H1 (cell line): ENCODE measurements at regions not wholly inside any gene's neighbourhood (a gene's known extent, or its start where the extent isn't known, plus 50 kb on each side); places are given as distances from the start of the nearest gene placed in this dataset.

Source experiments
- CTCF ChIA-PET: fragments of 300-600 bp; sonication (Branson Sonifier 250); formaldehyde crosslinking; loops from one replicate; lab custom pipeline; 2021; ENCODE audit not compliant: partially characterized antibody; lab: Charles Lee
- POLR2A ChIA-PET: fragments of 300-600 bp; sonication (Branson Sonifier 250); formaldehyde crosslinking; loops from one replicate; lab custom pipeline; 2021; ENCODE audit warnings: inconsistent platforms; ENCODE audit not compliant: partially characterized antibody; lab: Charles Lee
- DNase-seq, 2 experiments: peaks; one replicate each; pipeline versions ENCODE4 v3.0.0 to v3.0.0-alpha.2; 2010 to 2022; ENCODE audit warnings: low spot score in 2 of 2, low read depth in 1 of 2, mixed read lengths in 1 of 2
- FAIRE-seq: peaks from 2 replicates; lab custom pipeline; 2011; peaks lifted over from hg19 to GRCh38; lab: Jason Lieb, UNC
- H2AFZ ChIP-seq: 2 replicates; pipeline ENCODE4 v1.8.1; 2012; ENCODE audit warnings: low read length, inconsistent platforms
- H2AK5ac ChIP-seq: 2 replicates; pipeline ENCODE4 v1.6.1; 2013; ENCODE audit warnings: low read depth, low read length
- H2BK120ac ChIP-seq: replicated peaks from 2 replicates; pipeline ENCODE3; 2013; ENCODE audit warnings: low read depth, low read length, inconsistent platforms
- H2BK12ac ChIP-seq: 2 replicates; pipeline ENCODE4 v1.6.1; 2013; ENCODE audit warnings: low read depth, low read length
- H2BK15ac ChIP-seq: 2 replicates; pipeline ENCODE4 v1.6.1; 2013; ENCODE audit warnings: low read length
- H2BK20ac ChIP-seq: 2 replicates; pipeline ENCODE4 v1.6.1; 2013; ENCODE audit warnings: low read length
- H2BK5ac ChIP-seq: 2 replicates; pipeline ENCODE4 v1.6.1; 2013; ENCODE audit warnings: low read depth, low read length
- H3K14ac ChIP-seq: 2 replicates; pipeline ENCODE4 v1.6.1; 2013; ENCODE audit warnings: inconsistent platforms; ENCODE audit not compliant: insufficient read length
- H3K18ac ChIP-seq: 2 replicates; pipeline ENCODE4 v1.6.1; 2013; ENCODE audit warnings: low read length; ENCODE audit errors: extremely low read depth
- H3K23ac ChIP-seq: 2 replicates; pipeline ENCODE4 v1.6.1; 2013; ENCODE audit warnings: inconsistent platforms; ENCODE audit not compliant: insufficient read length
- H3K23me2 ChIP-seq: 2 replicates; pipeline ENCODE4 v1.6.1; 2013; ENCODE audit warnings: low read depth, low read length
- H3K27ac ChIP-seq: 2 replicates; pipeline ENCODE4 v1.6.1; 2011; ENCODE audit warnings: low read depth, low read length, inconsistent platforms
- H3K27me3 ChIP-seq, 4 experiments: replicated peaks in 1 of 4; 1 replicate in 1 of 4; 2 replicates in 3 of 4; pipeline versions ENCODE4 v1.6.1 to v1.8.1; 2011 to 2013; ENCODE audit warnings: low read length in 3 of 4, mild to moderate bottlenecking in 3 of 4, inconsistent platforms in 2 of 4, mixed read lengths in 2 of 4, moderate library complexity in 1 of 4; ENCODE audit not compliant: control insufficient read depth in 3 of 4, insufficient read depth in 3 of 4; ENCODE audit errors: extremely low read depth in 1 of 4
- H3K36me3 ChIP-seq, 4 experiments: 2 replicates each; pipeline versions ENCODE4 v1.6.1 to v1.8.1; 2011 to 2013; ENCODE audit warnings: mild to moderate bottlenecking in 4 of 4, low read length in 3 of 4, moderate library complexity in 2 of 4, control low read depth in 1 of 4, inconsistent platforms in 1 of 4; ENCODE audit not compliant: insufficient read depth in 4 of 4, control insufficient read depth in 2 of 4
- H3K4ac ChIP-seq: replicated peaks from 2 replicates; pipeline ENCODE3; 2013; ENCODE audit warnings: low read length, low read depth, mixed read lengths, inconsistent platforms; ENCODE audit not compliant: insufficient read length
- H3K4me1 ChIP-seq, 4 experiments: replicated peaks in 1 of 4; 1 replicate in 1 of 4; 2 replicates in 3 of 4; pipeline versions ENCODE4 v1.6.1 to v1.8.1; 2011 to 2013; ENCODE audit warnings: low read length in 3 of 4, inconsistent platforms in 2 of 4, mixed read lengths in 1 of 4; ENCODE audit not compliant: insufficient read depth in 4 of 4, control insufficient read depth in 3 of 4
- H3K4me2 ChIP-seq, 2 experiments: 2 replicates each; pipeline versions ENCODE4 v1.6.1 to v1.8.1; 2011 to 2013; ENCODE audit warnings: low read depth in 2 of 2, low read length in 2 of 2, control low read depth in 1 of 2, inconsistent platforms in 1 of 2, mild to moderate bottlenecking in 1 of 2; ENCODE audit not compliant: insufficient read depth in 1 of 2
- H3K4me3 ChIP-seq, 4 experiments: fragments of 200-600, 300-600 bp in 1 of 4; sonication (generic), shearing (Covaris generic), sonication (Bioruptor Twin) in 1 of 4; 2 replicates each; pipeline versions ENCODE4 v1.5.1 to v1.8.1; 2011 to 2016; ENCODE audit warnings: low read length in 4 of 4, low read depth in 3 of 4, control low read depth in 2 of 4, inconsistent platforms in 2 of 4, mild to moderate bottlenecking in 2 of 4, mixed read lengths in 1 of 4, moderate library complexity in 1 of 4; ENCODE audit not compliant: insufficient read depth in 2 of 4; ENCODE audit errors: extremely low read depth in 1 of 4
- H3K56ac ChIP-seq: replicated peaks from 2 replicates; pipeline ENCODE3; 2013; ENCODE audit warnings: low read depth, mild to moderate bottlenecking, mixed read lengths, low read length, inconsistent platforms; ENCODE audit not compliant: insufficient read length
- H3K79me1 ChIP-seq: 2 replicates; pipeline ENCODE4 v1.6.1; 2013; ENCODE audit warnings: low read depth, low read length, control low read depth
- H3K79me2 ChIP-seq, 2 experiments: 2 replicates each; pipeline versions ENCODE4 v1.6.1 to v1.8.1; 2012 to 2013; ENCODE audit warnings: low read length in 2 of 2, mild to moderate bottlenecking in 2 of 2, inconsistent platforms in 1 of 2; ENCODE audit not compliant: insufficient read depth in 2 of 2, control insufficient read depth in 1 of 2
- H3K9ac ChIP-seq, 4 experiments: replicated peaks in 1 of 4; 1 replicate in 1 of 4; 2 replicates in 3 of 4; pipeline versions ENCODE4 v1.6.1 to v1.8.1; 2011 to 2013; ENCODE audit warnings: low read depth in 3 of 4, low read length in 3 of 4, control low read depth in 2 of 4, mild to moderate bottlenecking in 2 of 4, moderate library complexity in 2 of 4, inconsistent platforms in 1 of 4; ENCODE audit errors: extremely low read depth in 1 of 4
- H3K9me3 ChIP-seq, 2 experiments: 2 replicates each; pipeline versions ENCODE4 v1.6.1 to v1.8.1; 2012 to 2013; ENCODE audit warnings: mild to moderate bottlenecking in 2 of 2, moderate library complexity in 2 of 2, control low read depth in 1 of 2, inconsistent platforms in 1 of 2, low read depth in 1 of 2, low read length in 1 of 2, mixed read lengths in 1 of 2; ENCODE audit not compliant: insufficient read depth in 2 of 2
- H4K20me1 ChIP-seq, 2 experiments: replicated peaks in 1 of 2; 2 replicates each; pipeline versions ENCODE3 to v1.8.1; 2011 to 2013; ENCODE audit warnings: inconsistent platforms in 2 of 2, low read length in 2 of 2, mild to moderate bottlenecking in 1 of 2; ENCODE audit not compliant: insufficient read depth in 2 of 2, control insufficient read depth in 1 of 2
- H4K5ac ChIP-seq: 2 replicates; pipeline ENCODE4 v1.6.1; 2013; ENCODE audit warnings: low read length, low read depth, mixed read lengths, inconsistent platforms; ENCODE audit not compliant: insufficient read length
- H4K8ac ChIP-seq: 2 replicates; pipeline ENCODE4 v1.8.0; 2013; ENCODE audit warnings: mild to moderate bottlenecking, moderate library complexity, low read length, inconsistent platforms; ENCODE audit not compliant: insufficient read depth; ENCODE audit errors: extremely low read depth
- H4K91ac ChIP-seq: replicated peaks from 2 replicates; pipeline ENCODE3; 2013; ENCODE audit warnings: low read length, mixed read lengths, inconsistent platforms; ENCODE audit not compliant: insufficient read length
- BACH1 ChIP-seq: IDR thresholded peaks from 2 replicates; pipeline ENCODE4 v1.6.1; 2012; ENCODE audit warnings: low read length, improper control_type of control experiment
- CBX5 ChIP-seq: fragments of 300-800, 300-1000 bp; sonication (generic); IDR thresholded peaks from 2 replicates; pipeline ENCODE4 v1.7.1; 2016; ENCODE audit warnings: antibody characterized with exemption, low read length, low read depth
- CBX8 ChIP-seq: fragments of 300-800, 300-1000 bp; sonication (generic); IDR thresholded peaks from 2 replicates; pipeline ENCODE4 v1.7.1; 2016; ENCODE audit warnings: low read depth, low read length, borderline replicate concordance
- CTBP2 ChIP-seq: IDR thresholded peaks from 2 replicates; pipeline ENCODE4 v1.7.0; 2011; ENCODE audit warnings: borderline replicate concordance, mild to moderate bottlenecking, moderate library complexity, mixed read lengths, low read length; ENCODE audit not compliant: insufficient read depth, insufficient read length
- JUND ChIP-seq: IDR thresholded peaks from 2 replicates; pipeline ENCODE4 v1.6.1; 2011; ENCODE audit warnings: mild to moderate bottlenecking, improper control_type of control experiment, low read length
- KDM4A ChIP-seq: IDR thresholded peaks from one replicate; pipeline ENCODE4 v1.7.1; 2012; ENCODE audit warnings: low read depth, mild to moderate bottlenecking, moderate library complexity, low read length, inconsistent platforms; ENCODE audit not compliant: severe bottlenecking
- NANOG ChIP-seq: IDR thresholded peaks from 2 replicates; pipeline ENCODE4 v1.6.1; 2011; ENCODE audit warnings: low read length, low read depth, mild to moderate bottlenecking, inconsistent platforms; ENCODE audit not compliant: insufficient read depth, poor library complexity, severe bottlenecking
- PHF8 ChIP-seq: fragments of 200-600 bp; sonication (generic); conservative IDR thresholded peaks from 2 replicates; pipeline ENCODE4 v1.7.1; 2012; ENCODE audit warnings: low read depth, mild to moderate bottlenecking, inconsistent platforms, low read length, moderate library complexity
- RNF2 ChIP-seq: fragments of 200-900, 300-1000 bp; sonication (generic); IDR thresholded peaks from 2 replicates; pipeline ENCODE4 v1.7.1; 2016; ENCODE audit warnings: borderline replicate concordance, low read depth, mild to moderate bottlenecking, antibody characterized with exemption, low read length; ENCODE audit not compliant: poor library complexity, severe bottlenecking; ENCODE audit errors: missing control alignments
- SP1 ChIP-seq: IDR thresholded peaks from 2 replicates; pipeline ENCODE4 v1.6.1; 2011; ENCODE audit warnings: low read depth, low read length
- SP2 ChIP-seq: IDR thresholded peaks from 2 replicates; pipeline ENCODE4 v1.6.1; 2012; ENCODE audit warnings: mild to moderate bottlenecking, low read length, inconsistent platforms
- TCF12 ChIP-seq: IDR thresholded peaks from 2 replicates; pipeline ENCODE4 v1.6.1; 2011; ENCODE audit warnings: low read depth, mild to moderate bottlenecking, low read length
- WGBS, 2 experiments: shearing (Covaris generic) in 1 of 2; methylation state at CpG; one replicate each; pipeline versions ENCODE4 v1.1.6 to v1.1.7; 2013 to 2015; ENCODE audit warnings: low lambda C conversion rate in 2 of 2, mixed read lengths in 2 of 2, inconsistent platforms in 1 of 2, low coverage in 1 of 2, missing lambda C conversion rate in 1 of 2; ENCODE audit not compliant: insufficient replicate concordance in 2 of 2, insufficient coverage in 1 of 2, insufficient read length in 1 of 2; ENCODE audit errors: extremely low coverage in 1 of 2, missing lambda C conversion rate in 1 of 2; 5-methylcytosine and 5-hydroxymethylcytosine counted together
- TF ChIP-seq, protein P1 (sequence below): IDR thresholded peaks from 2 replicates; pipeline ENCODE4 v1.6.1; 2011; ENCODE audit warnings: low read depth, mild to moderate bottlenecking, low read length; ENCODE audit not compliant: insufficient read depth

DNA sequence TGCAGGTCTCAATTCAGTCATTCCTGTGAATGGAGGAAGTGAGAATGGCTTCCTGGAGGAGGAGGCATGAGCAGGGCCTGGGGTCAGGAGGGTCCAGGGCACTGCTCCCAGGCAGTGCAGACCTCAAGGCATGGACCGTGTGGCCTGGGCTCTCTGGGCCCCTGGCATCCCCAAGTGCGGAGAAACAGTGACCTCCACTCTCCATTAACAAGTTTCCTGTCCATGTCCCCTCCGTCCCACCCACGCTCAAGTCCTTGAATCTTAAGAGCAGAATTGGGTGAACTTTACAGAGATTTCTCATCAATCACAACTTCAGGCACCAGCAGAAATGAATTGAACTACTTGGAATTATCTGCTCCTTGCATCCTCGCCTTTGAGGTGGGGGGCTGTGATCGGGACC is 211.1 kb downstream of the NPHP4 start:
- POLR2A ChIA-PET, result interaction anchor here (1.3 kb wide), 1 partner anchor 94 kb away, joined by 3 read pairs; no protein-coding TSS in a partner anchor
- no peak overlapping the region for H4K8ac ChIP-seq
- 0 out of 2 replicates have a peak overlapping the region, but pooled peaks have one; percentile 17 for H2BK12ac ChIP-seq
- no peak overlapping the region for H3K9ac ChIP-seq
- H3K23ac ChIP-seq, result no peak overlapping the region
- no peak overlapping the region for H2BK15ac ChIP-seq
- no peak overlapping the region for H2BK120ac ChIP-seq
- CTCF ChIA-PET, result interaction anchor here (1.4 to 2.1 kb wide), 2 partner anchors 35 to 49 kb away, joined by 4 to 5 read pairs; no protein-coding TSS in a partner anchor
- no peak overlapping the region for H2BK20ac ChIP-seq
- no peak overlapping the region for H3K4me2 ChIP-seq
- no peaks in the 10 kb centered on the region for H3K27me3 ChIP-seq
- no peaks in the 10 kb centered on the region for H3K23me2 ChIP-seq
- H3K4me1 ChIP-seq, result no peaks in the 10 kb centered on the region; a peak in 1 of 7 replicates
- no peaks in the 10 kb centered on the region for H3K79me2 ChIP-seq
- WGBS, 2 experiments, result 88% methylated on average over 6 of the region's 6 CpGs; no CpG with 5 or more reads in 1 of the 2 experiments
- H4K20me1 ChIP-seq, result no peaks in the 10 kb centered on the region
- no peak overlapping the region for H2AFZ ChIP-seq
- H3K14ac ChIP-seq, result no peak overlapping the region
- H3K56ac ChIP-seq, result no peak overlapping the region
- no peak overlapping the region for H3K27ac ChIP-seq
- FAIRE-seq (no peak), DNase-seq (no peak)
- H3K36me3 ChIP-seq, result no peaks in the 10 kb centered on the region
- H4K91ac ChIP-seq, result no peak overlapping the region
- H3K4ac ChIP-seq, result no peak overlapping the region
- no peak overlapping the region for H2BK5ac ChIP-seq
- no peak overlapping the region for H4K5ac ChIP-seq
- H3K4me3 ChIP-seq, result no peak overlapping the region
- H3K79me1 ChIP-seq, result no peaks in the 10 kb centered on the region
- H3K18ac ChIP-seq, result no peak overlapping the region; the same call in 1 of the 2 replicates
- H2AK5ac ChIP-seq, result no peak overlapping the region
- TF ChIP-seq SP2, result no peak
- TF ChIP-seq KDM4A, result no peak
- no peak for TF ChIP-seq JUND
- TF ChIP-seq SP1, result no peak
- TF ChIP-seq, protein P1, sequence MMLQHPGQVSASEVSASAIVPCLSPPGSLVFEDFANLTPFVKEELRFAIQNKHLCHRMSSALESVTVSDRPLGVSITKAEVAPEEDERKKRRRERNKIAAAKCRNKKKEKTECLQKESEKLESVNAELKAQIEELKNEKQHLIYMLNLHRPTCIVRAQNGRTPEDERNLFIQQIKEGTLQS, result no peak
- no peak for TF ChIP-seq PHF8
- TF ChIP-seq BACH1, result no peak
- no peak for TF ChIP-seq CBX8
- no peak for TF ChIP-seq TCF12
- TF ChIP-seq RNF2, result no peak
- no peak for TF ChIP-seq CTBP2
- TF ChIP-seq NANOG, result no peak
- no peak for TF ChIP-seq CBX5
- H3K9me3 ChIP-seq, result no peaks in the 10 kb centered on the region
